ENCODE measurements at regions not wholly inside any gene's neighbourhood (a gene's known extent, or its start where the extent isn't known, plus 50 kb on each side); places are given as distances from the start of the nearest gene placed in this dataset.

- TF ChIP-seq LCORL (IDR thresholded peaks at IDR 0.05): no peak
- TF ChIP-seq LCORL (CRISPR knock-in tag; IDR thresholded peaks at IDR 0.05): no peak
- no peak for TF ChIP-seq HNRNPH1 (optimal IDR thresholded peaks at IDR 0.05; ENCODE audit: low read depth, low read length)
- no peak for TF ChIP-seq MBD4 (IDR thresholded peaks at IDR 0.05; ENCODE audit: borderline replicate concordance, low read length)
- no peak for TF ChIP-seq ZNF24 (IDR thresholded peaks at IDR 0.05)
- TF ChIP-seq ZFP1 (CRISPR knock-in tag; IDR thresholded peaks at IDR 0.05): no peak
- peak; percentile 34; the same call in 1 of the 2 replicates for TF ChIP-seq FOXA3 (CRISPR knock-in tag; IDR thresholded peaks at IDR 0.05)
- peak; percentile 69; the same call in 1 of the 2 replicates for TF ChIP-seq NR2F2 (IDR thresholded peaks at IDR 0.05; ENCODE audit: borderline replicate concordance, low read depth)
- TF ChIP-seq MAX (IDR thresholded peaks at IDR 0.05): no peak
- TF ChIP-seq FOXP1 (IDR thresholded peaks at IDR 0.05): no peak
- peak; percentile 66 for TF ChIP-seq FOXP1 (CRISPR knock-in tag; IDR thresholded peaks at IDR 0.05)
- TF ChIP-seq RXRB (CRISPR knock-in tag; IDR thresholded peaks at IDR 0.05; ENCODE audit: borderline replicate concordance): peak; percentile 43; the same call in 1 of the 2 replicates
- TF ChIP-seq ZNF569 (CRISPR knock-in tag; IDR thresholded peaks at IDR 0.05; ENCODE audit: borderline replicate concordance): no peak
- TF ChIP-seq SOX5 (CRISPR knock-in tag; IDR thresholded peaks at IDR 0.05; ENCODE audit: borderline replicate concordance): peak; percentile 69; the same call in 1 of the 2 replicates
- no peak for TF ChIP-seq MATR3 (CRISPR knock-in tag; IDR thresholded peaks at IDR 0.05)
- peak; percentile 68; the same call in 1 of the 2 replicates for TF ChIP-seq HMG20A (CRISPR knock-in tag; IDR thresholded peaks at IDR 0.05; ENCODE audit: borderline replicate concordance)
- peak; percentile 52; the same call in 1 of the 2 replicates for TF ChIP-seq NR2F6 (IDR thresholded peaks at IDR 0.05)
- TF ChIP-seq NR2F6 (CRISPR knock-in tag; IDR thresholded peaks at IDR 0.05): peak; percentile 50; the same call in 1 of the 2 replicates
Measured at GRCh38 chr1:45260244-45260643, 53.8 kb upstream of the ZSWIM5 start (continued).

GRCh38 chr1:45263132-45263531 lies 56.7 kb upstream of the ZSWIM5 start:
- no TSS peak for BruUV-seq (replicated peaks)
- no peaks in the 10 kb centered on the region for H3K27me3 ChIP-seq (ENCODE audit: control insufficient read depth in 1 of 2, insufficient read depth in 2 of 2, low read length in 2 of 2)
- no peak for FAIRE-seq
- intact Hi-C loops (cut with micrococcal nuclease; ENCODE audit: unreplicated experiment): no loop called here
- H3K79me2 ChIP-seq (ENCODE audit: insufficient read depth, low read length): no peaks in the 10 kb centered on the region
- no peak for ATAC-seq
- peaks cover 13% of the 10 kb centered on the region for H3K9me3 ChIP-seq (ENCODE audit: low read length)
- H3K4me1 ChIP-seq (ENCODE audit: insufficient read depth, low read length): peaks cover 51% of the 10 kb centered on the region
- 86% methylated on average over 4 of the region's 4 CpGs for WGBS (ENCODE audit: low lambda C conversion rate)
- no peak overlapping the region for H3K4me3 ChIP-seq (replicated peaks in 1 of 3; ENCODE audit: insufficient read depth in 1 of 3, low read depth in 2 of 3, low read length in 3 of 3)
- H3K9ac ChIP-seq (ENCODE audit: insufficient read depth, low read depth, low read length): no peak overlapping the region
- H3K27ac ChIP-seq (ENCODE audit: extremely low read length, insufficient read depth, low read length): no peak overlapping the region
- H4K20me1 ChIP-seq (ENCODE audit: insufficient read depth, low read length): no peaks in the 10 kb centered on the region
- H3K36me3 ChIP-seq (replicated peaks in 1 of 2; ENCODE audit: control insufficient read depth in 1 of 2, insufficient read depth in 2 of 2, low read length in 2 of 2): no peaks in the 10 kb centered on the region
- H3K4me2 ChIP-seq (ENCODE audit: low read depth, low read length): no peak overlapping the region
- H2AFZ ChIP-seq (ENCODE audit: low read length): no peak overlapping the region
- in situ Hi-C loops (cut with HindIII; ENCODE audit: extremely low pct_ligation_motif_present, low pct_unique_long_range_greater_than_20kb): no loop called here
- ChIA-PET POLR2A (no interaction called here), CTCF (ENCODE audit: low intra/inter-chr PET ratio, low total read pairs) (no interaction called here)
- DNase-seq (ENCODE audit: low spot score): no peak
- TF ChIP-seq PLRG1 (conservative IDR thresholded peaks at IDR 0.05) (no peak), ZNF550 (CRISPR knock-in tag; IDR thresholded peaks at IDR 0.05; ENCODE audit: borderline replicate concordance) (no peak), MIER3 (CRISPR knock-in tag; IDR thresholded peaks at IDR 0.05; ENCODE audit: borderline replicate concordance) (no peak), SRSF4 (IDR thresholded peaks at IDR 0.05; ENCODE audit: low read depth, low read length, poor library complexity, severe bottlenecking) (no peak)
